PC-3 (cell line): ENCODE measurements at regions not wholly inside any gene's neighbourhood (a gene's known extent, or its start where the extent isn't known, plus 50 kb on each side); places are given as distances from the start of the nearest gene placed in this dataset.

Experiments used
- ATAC-seq: fragments of 200-7000 bp; cut with Tn5 transposase; 2 replicates; pipeline ENCODE4 v1.9.1; 2020; ENCODE audit warnings: mild to moderate bottlenecking, moderate library complexity
- BruUV-seq: library from RNA; stranded (reverse); fragments of 400-500 nt; replicated peaks from 2 replicates; lab custom pipeline; 2021; lab: Mats Ljungman, UMichigan
- CTCF ChIA-PET: fragments of 300-600 bp; sonication (Branson Sonifier 250); formaldehyde crosslinking; loops from one replicate; lab custom pipeline; 2022; ENCODE audit warnings: antibody characterized with exemption; lab: Charles Lee
- POLR2A ChIA-PET: fragments of 300-600 bp; sonication (Branson Sonifier 250); formaldehyde crosslinking; loops from one replicate; lab custom pipeline; 2022; ENCODE audit warnings: antibody characterized with exemption; ENCODE audit not compliant: unreplicated experiment; lab: Charles Lee
- DNase-seq: peaks from one replicate; pipeline ENCODE4 v3.0.0-alpha.2; 2015
- H2AFZ ChIP-seq: fragments of 300-600 bp; sonication (generic); 2 replicates; pipeline ENCODE4 v1.6.0; 2016; ENCODE audit warnings: antibody characterized with exemption, low read length
- H3F3A ChIP-seq: fragments of 300-600 bp; sonication (generic); one replicate; pipeline ENCODE4 v1.6.0; 2017; ENCODE audit warnings: antibody characterized with exemption, low read length, control low read depth, mild to moderate bottlenecking; ENCODE audit not compliant: unreplicated experiment
- H3K27ac ChIP-seq: fragments of 300-600 bp; sonication (generic); 2 replicates; pipeline ENCODE4 v1.5.1; 2016; ENCODE audit warnings: mild to moderate bottlenecking, low read length
- H3K27me3 ChIP-seq: fragments of 300-600 bp; sonication (generic); 2 replicates; pipeline ENCODE4 v1.6.1; 2016; ENCODE audit warnings: low read length, mixed read lengths
- H3K36me3 ChIP-seq: fragments of 300-600 bp; sonication (generic); 2 replicates; pipeline ENCODE4 v1.6.1; 2016; ENCODE audit warnings: low read depth, mixed run types, low read length, mixed read lengths
- H3K4me1 ChIP-seq: fragments of 300-600 bp; sonication (generic); 2 replicates; pipeline ENCODE4 v1.5.1; 2016; ENCODE audit warnings: low read length; ENCODE audit not compliant: insufficient read depth
- H3K4me2 ChIP-seq: fragments of 300-600 bp; sonication (generic); 2 replicates; pipeline ENCODE4 v1.6.0; 2016; ENCODE audit warnings: low read length
- H3K4me3 ChIP-seq: fragments of 300-600 bp; sonication (generic); 2 replicates; pipeline ENCODE4 v1.5.1; 2016; ENCODE audit warnings: mild to moderate bottlenecking, low read length, mixed read lengths
- H3K79me2 ChIP-seq: fragments of 300-600 bp; sonication (generic); 2 replicates; pipeline ENCODE4 v1.6.1; 2017; ENCODE audit warnings: low read length, mixed read lengths
- H3K9ac ChIP-seq: fragments of 300-600 bp; sonication (generic); 2 replicates; pipeline ENCODE4 v1.6.0; 2016; ENCODE audit warnings: mild to moderate bottlenecking, low read length
- H3K9me2 ChIP-seq: fragments of 300-600 bp; sonication (generic); replicated peaks from 2 replicates; pipeline ENCODE4 v1.6.1; 2016; ENCODE audit warnings: mixed run types, low read length, mixed read lengths
- H3K9me3 ChIP-seq: fragments of 300-600 bp; sonication (generic); 2 replicates; pipeline ENCODE4 v1.6.1; 2016; ENCODE audit warnings: low read length, mixed read lengths
- H4K20me1 ChIP-seq: fragments of 300-600 bp; sonication (generic); 2 replicates; pipeline ENCODE4 v1.6.1; 2016; ENCODE audit warnings: low read length, mixed read lengths
- EZH2 ChIP-seq: fragments of 300-600 bp; sonication (generic); IDR thresholded peaks from one replicate; pipeline ENCODE4 v1.6.1; 2017; ENCODE audit warnings: antibody characterized with exemption, mild to moderate bottlenecking, low read length; ENCODE audit not compliant: unreplicated experiment
- EZH2phosphoT487 ChIP-seq: fragments of 300-600 bp; sonication (generic); IDR thresholded peaks from 2 replicates; pipeline ENCODE4 v1.6.1; 2018; ENCODE audit warnings: mild to moderate bottlenecking, antibody characterized with exemption, low read length, borderline replicate concordance
- intact Hi-C: fragments of 100-400 bp; cut with micrococcal nuclease; formaldehyde crosslinking; loops from 2 replicates; pipeline ENCODE4 v1.9.0; 2023
- TF ChIP-seq, protein P1 (sequence below): fragments of 300-600 bp; sonication (generic); conservative IDR thresholded peaks from 2 replicates; pipeline ENCODE4 v1.5.1; 2017; ENCODE audit warnings: antibody characterized with exemption, low read depth, mild to moderate bottlenecking, low read length

DNA sequence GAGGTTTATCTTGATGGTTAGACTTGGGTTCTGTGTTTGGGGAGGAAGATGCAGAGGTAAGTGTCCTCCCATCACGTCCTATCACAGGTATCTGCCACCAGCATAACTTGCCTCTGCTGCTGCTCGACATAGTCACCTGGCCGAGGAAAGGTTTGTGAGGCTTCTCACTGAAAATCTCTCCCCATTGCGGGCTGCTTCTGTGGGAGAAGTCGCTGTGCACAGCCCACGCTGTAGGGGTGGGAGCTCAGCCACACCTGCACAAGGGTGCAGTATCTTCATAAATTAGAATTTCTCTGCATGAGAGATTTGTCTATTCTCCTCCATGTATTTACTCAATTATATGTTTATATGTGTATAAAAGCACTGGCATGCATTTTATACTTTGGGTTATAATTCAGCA, 415.7 kb upstream of the MYT1L start:
- ChIA-PET CTCF (no interaction called here), POLR2A (no interaction called here)
- no peak overlapping the region for H3K4me2 ChIP-seq
- H3K27ac ChIP-seq = no peak overlapping the region
- peaks cover 34% of the 10 kb centered on the region for H3K27me3 ChIP-seq
- H3K9me2 ChIP-seq = no peaks in the 10 kb centered on the region
- no peaks in the 10 kb centered on the region for H4K20me1 ChIP-seq
- no peak for ATAC-seq
- TF ChIP-seq, protein P1, sequence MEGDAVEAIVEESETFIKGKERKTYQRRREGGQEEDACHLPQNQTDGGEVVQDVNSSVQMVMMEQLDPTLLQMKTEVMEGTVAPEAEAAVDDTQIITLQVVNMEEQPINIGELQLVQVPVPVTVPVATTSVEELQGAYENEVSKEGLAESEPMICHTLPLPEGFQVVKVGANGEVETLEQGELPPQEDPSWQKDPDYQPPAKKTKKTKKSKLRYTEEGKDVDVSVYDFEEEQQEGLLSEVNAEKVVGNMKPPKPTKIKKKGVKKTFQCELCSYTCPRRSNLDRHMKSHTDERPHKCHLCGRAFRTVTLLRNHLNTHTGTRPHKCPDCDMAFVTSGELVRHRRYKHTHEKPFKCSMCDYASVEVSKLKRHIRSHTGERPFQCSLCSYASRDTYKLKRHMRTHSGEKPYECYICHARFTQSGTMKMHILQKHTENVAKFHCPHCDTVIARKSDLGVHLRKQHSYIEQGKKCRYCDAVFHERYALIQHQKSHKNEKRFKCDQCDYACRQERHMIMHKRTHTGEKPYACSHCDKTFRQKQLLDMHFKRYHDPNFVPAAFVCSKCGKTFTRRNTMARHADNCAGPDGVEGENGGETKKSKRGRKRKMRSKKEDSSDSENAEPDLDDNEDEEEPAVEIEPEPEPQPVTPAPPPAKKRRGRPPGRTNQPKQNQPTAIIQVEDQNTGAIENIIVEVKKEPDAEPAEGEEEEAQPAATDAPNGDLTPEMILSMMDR = no peak
- TF ChIP-seq EZH2phosphoT487 (no peak), EZH2 (no peak)
- no TSS peak for BruUV-seq
- H3K79me2 ChIP-seq = no peaks in the 10 kb centered on the region
- H3K9ac ChIP-seq = no peak overlapping the region
- H3K9me3 ChIP-seq = no peaks in the 10 kb centered on the region
- no peak overlapping the region for H2AFZ ChIP-seq
- H3K4me1 ChIP-seq = no peaks in the 10 kb centered on the region
- no peak overlapping the region for H3K4me3 ChIP-seq
- DNase-seq = no peak
- H3F3A ChIP-seq = no peaks in the 10 kb centered on the region
- intact Hi-C loops = no loop called here
- no peaks in the 10 kb centered on the region for H3K36me3 ChIP-seq

DNA sequence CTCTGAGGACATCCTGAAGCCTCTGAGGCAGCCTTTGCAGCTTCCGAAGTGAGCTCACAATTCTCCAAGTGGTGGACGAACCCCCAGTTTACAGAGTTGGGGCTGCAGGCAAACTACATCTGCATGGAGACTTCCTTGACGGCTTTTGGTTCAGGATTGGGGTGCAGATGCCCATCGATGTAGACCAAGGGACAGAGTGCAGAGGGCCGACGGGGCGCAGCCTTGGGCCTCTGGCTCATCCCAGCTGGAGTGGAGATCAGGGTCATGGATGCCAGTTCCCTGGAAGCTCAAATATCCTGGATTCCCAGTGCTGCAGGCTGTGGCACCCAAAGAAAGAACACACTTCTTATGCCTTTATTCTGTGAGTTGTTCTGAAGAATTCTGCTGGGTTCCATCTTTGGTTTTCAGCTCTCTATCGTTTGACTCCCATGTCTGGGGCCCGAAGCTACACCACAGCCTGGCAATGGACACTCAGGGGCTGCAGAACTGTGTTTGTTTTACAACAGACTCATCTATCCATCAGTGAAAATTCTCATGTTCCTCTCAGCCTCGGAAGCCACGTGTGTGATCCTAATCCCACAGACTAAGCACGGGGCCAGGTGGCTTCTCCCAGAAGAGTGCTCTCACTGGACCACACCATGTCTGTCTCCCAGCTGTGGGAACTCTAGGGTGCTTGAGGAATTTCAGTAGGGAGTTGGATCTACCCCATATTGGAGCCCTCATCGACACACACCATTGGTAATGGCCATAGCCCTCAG, 414.1 kb upstream of the MYT1L start:
- ATAC-seq (no peak), DNase-seq (no peak)
- H4K20me1 ChIP-seq = no peaks in the 10 kb centered on the region
- intact Hi-C loops = no loop called here
- no peaks in the 10 kb centered on the region for H3F3A ChIP-seq
- ChIA-PET POLR2A (no interaction called here), CTCF (no interaction called here)
- no peaks in the 10 kb centered on the region for H3K79me2 ChIP-seq
- H3K9ac ChIP-seq = no peak overlapping the region
- H3K9me2 ChIP-seq = no peaks in the 10 kb centered on the region
- H3K4me3 ChIP-seq = no peak overlapping the region
- H3K4me2 ChIP-seq = no peak overlapping the region
- no peaks in the 10 kb centered on the region for H3K9me3 ChIP-seq
- H2AFZ ChIP-seq = no peak overlapping the region
- TF ChIP-seq, protein P1 = no peak
- TF ChIP-seq EZH2 = no peak
- no peak for TF ChIP-seq EZH2phosphoT487
- H3K4me1 ChIP-seq = no peaks in the 10 kb centered on the region
- H3K27ac ChIP-seq = no peak overlapping the region
- no peaks in the 10 kb centered on the region for H3K36me3 ChIP-seq
- peaks cover 38% of the 10 kb centered on the region for H3K27me3 ChIP-seq
- BruUV-seq = no TSS peak

DNA sequence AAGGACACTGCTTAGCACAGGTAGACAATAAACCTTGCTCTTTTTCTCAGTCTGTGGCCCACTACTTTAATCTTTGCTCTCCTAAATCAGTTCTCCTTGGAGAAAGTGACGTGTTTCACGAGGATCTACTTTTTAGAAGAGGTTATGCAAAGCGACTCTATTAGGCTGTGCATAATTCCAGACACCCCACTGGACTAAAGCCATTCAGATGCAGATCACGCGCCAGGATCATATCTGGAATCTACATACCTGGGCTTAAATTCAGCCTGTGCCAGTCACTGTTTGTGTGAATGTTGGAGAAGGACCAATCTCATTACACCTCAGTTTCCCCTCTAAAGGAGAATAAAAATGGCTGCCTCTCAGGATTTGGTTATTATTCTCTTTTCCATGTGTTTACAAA, 413.0 kb upstream of the MYT1L start:
- TF ChIP-seq, protein P1 = no peak
- TF ChIP-seq EZH2phosphoT487 (no peak), EZH2 (no peak)
- no peak overlapping the region for H3K27ac ChIP-seq
- BruUV-seq = no TSS peak
- no peaks in the 10 kb centered on the region for H3K4me1 ChIP-seq
- POLR2A ChIA-PET = no interaction called here
- H2AFZ ChIP-seq = no peak overlapping the region
- H3K9me3 ChIP-seq = no peaks in the 10 kb centered on the region
- H3F3A ChIP-seq = no peaks in the 10 kb centered on the region
- CTCF ChIA-PET = no interaction called here
- H3K79me2 ChIP-seq = no peaks in the 10 kb centered on the region
- H4K20me1 ChIP-seq = no peaks in the 10 kb centered on the region
- H3K4me3 ChIP-seq = no peak overlapping the region
- ATAC-seq = no peak
- H3K9me2 ChIP-seq = no peaks in the 10 kb centered on the region
- H3K4me2 ChIP-seq = no peak overlapping the region
- no peaks in the 10 kb centered on the region for H3K36me3 ChIP-seq
- intact Hi-C loops = no loop called here
- DNase-seq = no peak
- H3K9ac ChIP-seq = no peak overlapping the region
- H3K27me3 ChIP-seq = peaks cover 38% of the 10 kb centered on the region
